Choroid plexus epithelial cell (primary cell): ENCODE measurements at regions not wholly inside any gene's neighbourhood (a gene's known extent, or its start where the extent isn't known, plus 50 kb on each side); places are given as distances from the start of the nearest gene placed in this dataset.

ENCODE experiments used
- DNase-seq: peaks from one replicate; pipeline ENCODE4 v3.0.0-alpha.2; 2010; ENCODE audit warnings: low read depth
- H3K4me3 ChIP-seq: 2 replicates; pipeline ENCODE4 v1.5.1; 2011; ENCODE audit warnings: low read depth, mild to moderate bottlenecking, control low read depth, low read length, moderate library complexity
- CTCF ChIP-seq: conservative IDR thresholded peaks from 2 replicates; pipeline ENCODE4 v1.5.1; 2011; ENCODE audit warnings: low read depth, mild to moderate bottlenecking, control low read depth, inconsistent platforms, low read length, moderate library complexity

- DNase-seq: peak; percentile 74
- H3K4me3 ChIP-seq: peak overlapping the region; percentile 4
These were observed 222.3 kb upstream of the CDIN1 start for GRCh38 chr15:36356978-36357601.

GRCh38 chr15:36358094-36358493 is 221.3 kb upstream of the CDIN1 start:
- no peak for TF ChIP-seq CTCF
- peak; percentile 77 for DNase-seq
- no peak overlapping the region for H3K4me3 ChIP-seq

More at GRCh38 chr15:36356978-36357601, 222.3 kb upstream of the CDIN1 start:
- TF ChIP-seq CTCF: no peak

- no peak overlapping the region for H3K4me3 ChIP-seq
- peak; percentile 30 for DNase-seq
- no peak for TF ChIP-seq CTCF
These were observed 220.9 kb upstream of the CDIN1 start for GRCh38 chr15:36358523-36358922.

- DNase-seq: no peak
- no peak for TF ChIP-seq CTCF
- H3K4me3 ChIP-seq: no peak overlapping the region
These were observed 220.1 kb upstream of the CDIN1 start for GRCh38 chr15:36359286-36359685.

- DNase-seq: peak; percentile 84
- no peak overlapping the region for H3K4me3 ChIP-seq
- TF ChIP-seq CTCF: no peak
These were observed 218.0 kb upstream of the CDIN1 start for GRCh38 chr15:36361351-36361870.

- no peak for TF ChIP-seq CTCF
- H3K4me3 ChIP-seq: no peak overlapping the region
- peak; percentile 23 for DNase-seq
These were observed 216.9 kb upstream of the CDIN1 start for GRCh38 chr15:36362509-36362915.

GRCh38 chr15:36363335-36363734 is 216.1 kb upstream of the CDIN1 start:
- H3K4me3 ChIP-seq: no peak overlapping the region
- DNase-seq: peak; percentile 81
- no peak for TF ChIP-seq CTCF
